AG04450 (cell line): ENCODE measurements at regions not wholly inside any gene's neighbourhood (a gene's known extent, or its start where the extent isn't known, plus 50 kb on each side); places are given as distances from the start of the nearest gene placed in this dataset.
A peak's percentile ranks its signal among the peaks of the same experiment; 100 is the strongest.

Experiments used
- CTCF ChIA-PET: fragments of 300-600, 350-600 bp; formaldehyde crosslinking; extraction: SDS; loops from one replicate; lab custom pipeline; 2022; ENCODE audit warnings: antibody characterized with exemption, inconsistent platforms; lab: Charles Lee
- POLR2A ChIA-PET: fragments of 350-600 bp; formaldehyde crosslinking; extraction: SDS; loops from one replicate; lab custom pipeline; 2021; ENCODE audit warnings: antibody characterized with exemption, inconsistent platforms; lab: Yijun Ruan, JAX
- DNase-seq: peaks from one replicate; pipeline ENCODE4 v3.0.0-alpha.2; 2011; ENCODE audit warnings: low read depth, low spot score
- H3K27ac ChIP-seq: one replicate; pipeline ENCODE4 v1.5.1; 2012; ENCODE audit warnings: low read depth, low read length, control low read depth
- H3K27me3 ChIP-seq: one replicate; pipeline ENCODE4 v1.6.0; 2012; ENCODE audit warnings: low read length; ENCODE audit not compliant: control insufficient read depth, insufficient read depth
- H3K4me3 ChIP-seq: 2 replicates; pipeline ENCODE4 v1.5.1; 2011; ENCODE audit warnings: mild to moderate bottlenecking, low read depth, low read length, control low read depth
- H3K9me3 ChIP-seq: 2 replicates; pipeline ENCODE4 v1.5.1; 2012; ENCODE audit warnings: low read length; ENCODE audit not compliant: control insufficient read depth, insufficient read depth
- CTCF ChIP-seq: IDR thresholded peaks from 2 replicates; pipeline ENCODE4 v1.5.1; 2011; ENCODE audit warnings: low read depth, low read length, control low read depth, inconsistent platforms

GRCh38 chr2:21730141-21730540 lies 606.4 kb downstream of the TDRD15 start:
- H3K4me3 ChIP-seq, result no peak overlapping the region
- TF ChIP-seq CTCF, result no peak
- POLR2A ChIA-PET, result no interaction called here
- CTCF ChIA-PET, result no interaction called here
- no peaks in the 10 kb centered on the region for H3K9me3 ChIP-seq
- H3K27ac ChIP-seq, result no peak overlapping the region
- no peaks in the 10 kb centered on the region for H3K27me3 ChIP-seq
- DNase-seq, result no peak

- ChIA-PET POLR2A (no interaction called here), CTCF (no interaction called here)
- TF ChIP-seq CTCF, result no peak
- no peak for DNase-seq
- no peak overlapping the region for H3K27ac ChIP-seq
- no peaks in the 10 kb centered on the region for H3K9me3 ChIP-seq
- H3K4me3 ChIP-seq, result no peak overlapping the region
- H3K27me3 ChIP-seq, result no peaks in the 10 kb centered on the region
Observed at GRCh38 chr2:21740484-21740883, 616.7 kb downstream of the TDRD15 start.

- H3K4me3 ChIP-seq, result no peak overlapping the region
- no peak for TF ChIP-seq CTCF
- CTCF ChIA-PET, result no interaction called here
- no peak overlapping the region for H3K27ac ChIP-seq
- DNase-seq, result no peak
- H3K27me3 ChIP-seq, result no peaks in the 10 kb centered on the region
- POLR2A ChIA-PET, result no interaction called here
- H3K9me3 ChIP-seq, result no peaks in the 10 kb centered on the region
Observed at GRCh38 chr2:21746499-21746898, 622.7 kb downstream of the TDRD15 start.

GRCh38 chr2:21748501-21748900 lies 624.7 kb downstream of the TDRD15 start:
- H3K9me3 ChIP-seq, result no peaks in the 10 kb centered on the region
- CTCF ChIA-PET, result no interaction called here
- DNase-seq, result no peak
- TF ChIP-seq CTCF, result no peak
- H3K27ac ChIP-seq, result no peak overlapping the region
- no peaks in the 10 kb centered on the region for H3K27me3 ChIP-seq
- H3K4me3 ChIP-seq, result no peak overlapping the region
- POLR2A ChIA-PET, result no interaction called here

- Histone ChIP-seq H3K4me3 (no peak overlapping the region), H3K9me3 (no peaks in the 10 kb centered on the region), H3K27me3 (no peaks in the 10 kb centered on the region), H3K27ac (no peak overlapping the region)
- ChIA-PET POLR2A (no interaction called here), CTCF (interaction anchor here (0.6 to 0.7 kb wide), 2 partner anchors 162 to 193 kb away, joined by 3 read pairs; no protein-coding TSS in a partner anchor)
- peak; percentile 47 for TF ChIP-seq CTCF
- DNase-seq, result no peak
Observed at GRCh38 chr2:21754164-21754788, 630.5 kb downstream of the TDRD15 start.
